ENCODE measurements at regions not wholly inside any gene's neighbourhood (a gene's known extent, or its start where the extent isn't known, plus 50 kb on each side); places are given as distances from the start of the nearest gene placed in this dataset.

DNA sequence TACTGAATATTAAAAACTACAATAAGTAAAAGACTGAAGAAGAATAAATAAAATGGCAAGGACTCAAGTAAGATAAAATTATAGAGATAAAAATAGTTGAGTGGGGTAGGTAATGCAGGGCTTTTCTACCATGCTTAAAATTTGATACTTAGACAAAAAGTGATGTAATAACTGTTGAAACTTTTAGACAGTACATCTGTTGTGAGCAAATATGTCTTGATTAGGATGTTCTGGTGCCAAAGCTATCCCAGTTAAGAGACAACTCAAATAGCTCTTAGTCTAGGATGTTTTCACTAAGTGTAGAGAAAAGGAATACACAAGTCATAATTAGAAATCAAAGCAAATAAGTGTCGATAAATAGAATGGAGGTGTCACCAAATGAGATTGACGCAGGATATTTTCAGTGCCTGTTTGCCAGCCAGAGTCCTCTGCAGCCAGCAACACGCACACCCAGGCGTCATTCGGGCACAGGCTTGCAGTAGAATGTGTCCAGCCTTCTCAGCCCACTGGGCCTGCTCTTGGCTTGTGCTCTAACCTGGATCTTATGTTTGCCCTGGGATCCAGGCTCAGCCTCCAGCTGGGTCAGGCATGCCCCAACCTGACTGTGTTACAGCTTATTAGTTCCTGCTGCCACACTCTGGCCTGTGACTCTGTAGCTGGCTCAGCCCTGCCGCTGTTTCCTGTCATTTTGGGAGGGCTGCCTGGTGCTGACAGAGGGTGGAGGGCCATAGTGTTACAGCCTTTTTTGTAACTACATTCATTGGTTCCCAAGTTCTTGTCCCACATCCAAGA lies 766.2 kb downstream of the PCDH17 start:
- no peak overlapping the region for H3K4me3 ChIP-seq (ENCODE audit: low read depth, low read length)
- peaks cover 4% of the 10 kb centered on the region for H3K9me3 ChIP-seq (ENCODE audit: control insufficient read depth, insufficient read depth, low read length)
- H3K4me1 ChIP-seq (ENCODE audit: control insufficient read depth, insufficient read depth, low read length), result no peaks in the 10 kb centered on the region
- 96% methylated on average over 5 of the region's 6 CpGs for WGBS (ENCODE audit: insufficient coverage)
- DNase-seq (ENCODE audit: low read depth in 4 of 6, low spot score in 6 of 6), result no peak
- H3K27me3 ChIP-seq (ENCODE audit: control insufficient read depth, insufficient read depth, low read length), result no peaks in the 10 kb centered on the region
- H3K36me3 ChIP-seq (ENCODE audit: control insufficient read depth, insufficient read depth, low read length), result no peaks in the 10 kb centered on the region
- no peak overlapping the region for H3K27ac ChIP-seq (ENCODE audit: low read depth, low read length)

DNA sequence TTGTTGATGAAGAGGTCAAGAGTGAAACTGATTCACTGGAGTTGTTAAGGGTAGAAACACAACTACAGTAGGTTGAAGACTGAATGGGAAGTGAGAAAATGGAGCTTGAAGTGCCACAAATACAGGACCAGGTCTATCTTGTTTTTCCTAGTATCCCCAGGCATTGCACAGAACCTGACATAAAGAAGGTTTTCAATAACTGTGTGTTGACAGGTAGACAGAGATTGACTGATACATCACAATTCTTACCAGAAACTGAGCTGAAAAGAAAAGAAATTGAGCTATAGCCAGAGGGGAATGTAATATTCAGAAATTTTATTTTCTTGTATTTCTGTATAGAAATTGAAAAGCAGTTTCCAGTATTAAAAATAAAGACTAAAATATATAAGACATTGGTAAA lies 767.7 kb downstream of the PCDH17 start:
- no peak for DNase-seq (ENCODE audit: low read depth in 4 of 6, low spot score in 6 of 6)
- Histone ChIP-seq H3K4me3 (ENCODE audit: low read depth, low read length) (no peak overlapping the region), H3K27ac (ENCODE audit: low read depth, low read length) (no peak overlapping the region), H3K36me3 (ENCODE audit: control insufficient read depth, insufficient read depth, low read length) (no peaks in the 10 kb centered on the region), H3K27me3 (ENCODE audit: control insufficient read depth, insufficient read depth, low read length) (no peaks in the 10 kb centered on the region), H3K9me3 (ENCODE audit: control insufficient read depth, insufficient read depth, low read length) (peaks cover 4% of the 10 kb centered on the region), H3K4me1 (ENCODE audit: control insufficient read depth, insufficient read depth, low read length) (no peaks in the 10 kb centered on the region)

GRCh38 chr13:58406545-58406944 lies 775.0 kb downstream of the PCDH17 start:
- no peaks in the 10 kb centered on the region for H3K4me1 ChIP-seq (ENCODE audit: control insufficient read depth, insufficient read depth, low read length)
- H3K27me3 ChIP-seq (ENCODE audit: control insufficient read depth, insufficient read depth, low read length), result no peaks in the 10 kb centered on the region
- no peak overlapping the region for H3K4me3 ChIP-seq (ENCODE audit: low read depth, low read length)
- no peak overlapping the region for H3K27ac ChIP-seq (ENCODE audit: low read depth, low read length)
- H3K36me3 ChIP-seq (ENCODE audit: control insufficient read depth, insufficient read depth, low read length), result no peaks in the 10 kb centered on the region
- peaks cover 7% of the 10 kb centered on the region for H3K9me3 ChIP-seq (ENCODE audit: control insufficient read depth, insufficient read depth, low read length)
- no CpG with 5 or more reads among the region's 2 CpGs for WGBS (ENCODE audit: insufficient coverage)
- DNase-seq (ENCODE audit: low read depth in 4 of 6, low spot score in 6 of 6), result no peak

DNA sequence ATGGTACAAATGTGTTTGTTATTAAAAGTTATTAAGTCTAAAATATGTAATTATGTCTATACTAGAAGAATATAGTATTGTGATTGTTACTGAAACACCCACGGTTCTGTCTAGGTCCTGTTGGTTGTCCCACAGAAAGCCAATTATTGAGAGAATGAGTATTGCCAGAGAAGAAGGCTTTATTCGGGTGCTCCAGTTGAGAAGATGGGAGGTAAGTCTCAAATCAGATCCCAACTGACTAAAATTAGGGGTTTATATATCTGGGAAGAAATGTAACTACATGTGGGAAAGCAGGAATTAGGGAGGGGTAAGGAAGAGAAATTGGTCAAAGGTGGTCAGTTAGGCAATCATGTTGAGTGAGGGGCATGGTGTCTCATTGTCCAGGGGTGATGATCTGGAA lies 798.4 kb downstream of the PCDH17 start:
- WGBS (ENCODE audit: insufficient coverage), result 70% methylated on average over 2 of the region's 2 CpGs
- Histone ChIP-seq H3K9me3 (ENCODE audit: control insufficient read depth, insufficient read depth, low read length) (no peaks in the 10 kb centered on the region), H3K27me3 (ENCODE audit: control insufficient read depth, insufficient read depth, low read length) (no peaks in the 10 kb centered on the region), H3K4me3 (ENCODE audit: low read depth, low read length) (no peak overlapping the region), H3K27ac (ENCODE audit: low read depth, low read length) (no peak overlapping the region), H3K36me3 (ENCODE audit: control insufficient read depth, insufficient read depth, low read length) (no peaks in the 10 kb centered on the region), H3K4me1 (ENCODE audit: control insufficient read depth, insufficient read depth, low read length) (no peaks in the 10 kb centered on the region)
- no peak for DNase-seq (ENCODE audit: low read depth in 4 of 6, low spot score in 6 of 6)

DNA sequence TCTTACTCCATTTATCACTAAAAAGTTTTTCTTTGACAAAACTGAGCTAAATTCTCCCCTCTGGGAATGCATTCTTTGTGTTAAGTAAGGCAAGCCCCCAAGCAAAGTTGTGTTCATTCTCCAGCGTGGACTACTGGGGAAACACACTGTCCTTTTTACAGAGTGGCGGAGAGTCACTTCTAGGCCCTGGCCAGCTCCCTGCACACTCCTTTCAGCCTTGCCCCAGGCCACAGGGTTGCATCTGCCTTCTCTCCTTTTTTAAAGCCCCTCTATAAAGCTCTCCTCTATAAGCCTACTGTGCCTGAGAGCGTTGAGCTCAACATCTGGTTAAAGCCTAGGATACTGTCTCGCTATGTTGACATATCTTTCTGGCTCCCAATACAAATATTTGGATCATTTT lies 803.4 kb downstream of the PCDH17 start:
- no peak overlapping the region for H3K27ac ChIP-seq (ENCODE audit: low read depth, low read length)
- 88% methylated on average over 2 of the region's 4 CpGs for WGBS (ENCODE audit: insufficient coverage)

DNA sequence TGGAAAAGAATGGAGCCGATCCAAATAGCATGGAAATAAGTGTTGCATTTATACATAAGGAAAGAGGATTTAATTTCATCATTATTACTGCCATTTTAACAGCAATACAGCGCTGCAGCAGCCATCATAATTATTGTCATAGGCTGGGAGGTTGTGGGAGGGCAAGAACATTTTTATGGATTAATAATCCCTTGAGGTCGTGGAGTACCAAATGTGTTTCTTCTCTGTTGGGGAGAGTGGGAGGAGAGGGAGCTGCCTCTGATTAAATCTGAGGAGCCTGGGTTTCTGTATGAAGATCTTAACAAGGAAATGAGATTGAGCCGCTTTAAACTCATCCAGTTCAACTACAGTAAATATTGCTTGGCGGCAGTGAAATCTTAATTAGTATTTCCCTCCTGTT lies 805.9 kb downstream of the PCDH17 start:
- WGBS (ENCODE audit: insufficient coverage), result no CpG with 5 or more reads among the region's 5 CpGs
- Histone ChIP-seq H3K9me3 (ENCODE audit: control insufficient read depth, insufficient read depth, low read length) (no peaks in the 10 kb centered on the region), H3K36me3 (ENCODE audit: control insufficient read depth, insufficient read depth, low read length) (no peaks in the 10 kb centered on the region), H3K27me3 (ENCODE audit: control insufficient read depth, insufficient read depth, low read length) (no peaks in the 10 kb centered on the region), H3K27ac (ENCODE audit: low read depth, low read length) (no peak overlapping the region), H3K4me1 (ENCODE audit: control insufficient read depth, insufficient read depth, low read length) (no peaks in the 10 kb centered on the region), H3K4me3 (ENCODE audit: low read depth, low read length) (no peak overlapping the region)
- DNase-seq (ENCODE audit: low read depth in 4 of 6, low spot score in 6 of 6), result peak in 1 of 6 donors; percentile 78

More for the DNA sequence above, 803.4 kb downstream of the PCDH17 start:
- no peak for DNase-seq (ENCODE audit: low read depth in 4 of 6, low spot score in 6 of 6)
- no peaks in the 10 kb centered on the region for H3K36me3 ChIP-seq (ENCODE audit: control insufficient read depth, insufficient read depth, low read length)
- H3K4me1 ChIP-seq (ENCODE audit: control insufficient read depth, insufficient read depth, low read length), result no peaks in the 10 kb centered on the region
- no peak overlapping the region for H3K4me3 ChIP-seq (ENCODE audit: low read depth, low read length)
- H3K9me3 ChIP-seq (ENCODE audit: control insufficient read depth, insufficient read depth, low read length), result no peaks in the 10 kb centered on the region
- no peaks in the 10 kb centered on the region for H3K27me3 ChIP-seq (ENCODE audit: control insufficient read depth, insufficient read depth, low read length)

DNA sequence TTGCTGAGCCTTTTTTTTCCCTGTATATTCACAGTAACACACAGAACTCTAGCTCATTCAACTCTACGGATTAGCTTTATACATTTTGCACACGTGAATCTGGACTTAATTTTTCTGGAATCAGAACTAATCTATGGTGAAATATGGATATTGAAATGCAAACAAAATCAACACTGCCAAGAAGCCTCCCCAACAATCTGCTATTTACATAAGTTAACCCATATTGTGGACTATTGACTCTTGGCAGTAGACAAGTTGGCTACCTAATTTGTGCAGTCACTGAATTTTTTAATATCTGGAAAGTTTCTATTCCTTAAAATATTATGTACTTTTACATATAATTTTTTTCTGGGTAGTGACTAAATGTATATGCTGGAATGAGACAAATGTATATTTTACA lies 815.4 kb downstream of the PCDH17 start:
- Histone ChIP-seq H3K36me3 (ENCODE audit: control insufficient read depth, insufficient read depth, low read length) (no peaks in the 10 kb centered on the region), H3K4me3 (ENCODE audit: low read depth, low read length) (no peak overlapping the region), H3K27me3 (ENCODE audit: control insufficient read depth, insufficient read depth, low read length) (no peaks in the 10 kb centered on the region), H3K4me1 (ENCODE audit: control insufficient read depth, insufficient read depth, low read length) (no peaks in the 10 kb centered on the region), H3K27ac (ENCODE audit: low read depth, low read length) (no peak overlapping the region), H3K9me3 (ENCODE audit: control insufficient read depth, insufficient read depth, low read length) (no peaks in the 10 kb centered on the region)
- WGBS (ENCODE audit: insufficient coverage), result no CpG with 5 or more reads among the region's 2 CpGs
- DNase-seq (ENCODE audit: low read depth in 4 of 6, low spot score in 6 of 6), result no peak

GRCh38 chr13:58452123-58452623 lies 820.6 kb downstream of the PCDH17 start:
- Histone ChIP-seq H3K27me3 (ENCODE audit: control insufficient read depth, insufficient read depth, low read length) (no peaks in the 10 kb centered on the region), H3K9me3 (ENCODE audit: control insufficient read depth, insufficient read depth, low read length) (peaks cover 3% of the 10 kb centered on the region), H3K36me3 (ENCODE audit: control insufficient read depth, insufficient read depth, low read length) (no peaks in the 10 kb centered on the region), H3K4me1 (ENCODE audit: control insufficient read depth, insufficient read depth, low read length) (no peaks in the 10 kb centered on the region), H3K4me3 (ENCODE audit: low read depth, low read length) (no peak overlapping the region), H3K27ac (ENCODE audit: low read depth, low read length) (no peak overlapping the region)
- DNase-seq (ENCODE audit: low read depth in 4 of 6, low spot score in 6 of 6), result no peak
- no CpG with 5 or more reads among the region's 3 CpGs for WGBS (ENCODE audit: insufficient coverage)

DNA sequence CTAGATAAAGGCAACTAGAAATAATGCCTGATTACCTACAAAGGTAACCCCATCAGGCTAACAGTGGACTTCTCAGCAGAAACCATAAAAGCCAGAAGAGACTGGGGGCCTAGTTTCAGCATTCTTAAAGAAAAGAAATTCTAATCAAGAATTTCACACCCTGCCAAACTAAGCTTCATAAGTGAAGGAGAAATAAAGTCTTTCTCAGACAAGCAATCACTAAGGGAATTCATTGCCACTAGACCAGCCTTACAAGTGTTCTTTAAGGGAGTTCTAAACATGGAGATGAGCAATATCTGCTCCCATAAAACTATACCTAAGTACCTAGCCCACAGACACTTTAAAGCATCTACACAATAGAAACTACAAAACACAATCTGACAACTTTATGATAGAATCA lies 823.5 kb downstream of the PCDH17 start:
- no peaks in the 10 kb centered on the region for H3K27me3 ChIP-seq (ENCODE audit: control insufficient read depth, insufficient read depth, low read length)
- H3K27ac ChIP-seq (ENCODE audit: low read depth, low read length), result no peak overlapping the region

GRCh38 chr13:58461217-58461616 lies 829.7 kb downstream of the PCDH17 start:
- H3K4me1 ChIP-seq (ENCODE audit: control insufficient read depth, insufficient read depth, low read length), result no peaks in the 10 kb centered on the region
- no peak overlapping the region for H3K4me3 ChIP-seq (ENCODE audit: low read depth, low read length)
- no CpG with 5 or more reads among the region's 2 CpGs for WGBS (ENCODE audit: insufficient coverage)
- no peaks in the 10 kb centered on the region for H3K36me3 ChIP-seq (ENCODE audit: control insufficient read depth, insufficient read depth, low read length)
- H3K9me3 ChIP-seq (ENCODE audit: control insufficient read depth, insufficient read depth, low read length), result no peaks in the 10 kb centered on the region
- DNase-seq (ENCODE audit: low read depth in 4 of 6, low spot score in 6 of 6), result no peak
- H3K27me3 ChIP-seq (ENCODE audit: control insufficient read depth, insufficient read depth, low read length), result no peaks in the 10 kb centered on the region
- H3K27ac ChIP-seq (ENCODE audit: low read depth, low read length), result no peak overlapping the region

More for the DNA sequence above, 823.5 kb downstream of the PCDH17 start:
- Histone ChIP-seq H3K36me3 (ENCODE audit: control insufficient read depth, insufficient read depth, low read length) (no peaks in the 10 kb centered on the region), H3K4me3 (ENCODE audit: low read depth, low read length) (no peak overlapping the region), H3K4me1 (ENCODE audit: control insufficient read depth, insufficient read depth, low read length) (no peaks in the 10 kb centered on the region), H3K9me3 (ENCODE audit: control insufficient read depth, insufficient read depth, low read length) (peaks cover 3% of the 10 kb centered on the region)
- DNase-seq (ENCODE audit: low read depth in 4 of 6, low spot score in 6 of 6), result no peak

Measured in spinal cord (tissue), 9 donors.